B cell (primary cell): ENCODE measurements at regions not wholly inside any gene's neighbourhood (a gene's known extent, or its start where the extent isn't known, plus 50 kb on each side); places are given as distances from the start of the nearest gene placed in this dataset.
"Not testable (repeated sequence)": the region's sequence is repeated elsewhere in the genome, so short reads cannot be mapped to it uniquely, and the experiment has no call there.

Experiments used
- ATAC-seq: fragments of 200-7000 bp; cut with Tn5 transposase; one replicate; pipeline ENCODE4 v1.10.0; 2021; ENCODE audit warnings: low read depth, mild to moderate bottlenecking, moderate number of reproducible peaks, moderate library complexity
- CTCF ChIA-PET: fragments of 350-600 bp; sonication (Branson Sonifier 250); formaldehyde crosslinking; loops from one replicate; lab custom pipeline; 2021; ENCODE audit warnings: antibody characterized with exemption, inconsistent platforms; lab: Charles Lee
- POLR2A ChIA-PET: fragments of 350-600 bp; sonication (Branson Sonifier 250); formaldehyde crosslinking; loops from one replicate; lab custom pipeline; 2021; ENCODE audit warnings: antibody characterized with exemption; lab: Charles Lee
- DNase-seq: peaks from one replicate; pipeline ENCODE4 v3.0.0; 2013
- H2AFZ ChIP-seq: 2 replicates; pipeline ENCODE4 v1.6.1; 2012; ENCODE audit warnings: mild to moderate bottlenecking, low read depth, low read length; ENCODE audit not compliant: insufficient read depth, poor library complexity, severe bottlenecking
- H3K27ac ChIP-seq, 2 donors: 1 replicate in 1 of 2; 2 replicates in 1 of 2; pipeline ENCODE4 v1.5.1; 2012 to 2013; ENCODE audit warnings: low read length in 2 of 2, mild to moderate bottlenecking in 2 of 2, moderate library complexity in 1 of 2
- H3K27me3 ChIP-seq, 4 experiments: fragments of 200-600 bp in 1 of 4; sonication (generic) in 1 of 4; replicated peaks in 1 of 4; 1 replicate in 2 of 4; 2 replicates in 2 of 4; pipeline versions ENCODE4 v1.6.1 to v1.7.0; 2013 to 2016; ENCODE audit warnings: low read length in 3 of 4, mild to moderate bottlenecking in 2 of 4, mixed read lengths in 1 of 4, moderate library complexity in 1 of 4; ENCODE audit not compliant: insufficient read depth in 4 of 4, control insufficient read depth in 3 of 4; ENCODE audit errors: control extremely low read depth in 1 of 4
- H3K36me3 ChIP-seq, 2 experiments: replicated peaks in 1 of 2; 1 replicate in 1 of 2; 2 replicates in 1 of 2; pipeline versions ENCODE4 v1.6.1 to v1.7.1; 2013; ENCODE audit warnings: low read length in 1 of 2; ENCODE audit not compliant: insufficient read depth in 2 of 2, control insufficient read depth in 1 of 2; ENCODE audit errors: control extremely low read depth in 1 of 2, extremely low read depth in 1 of 2
- H3K4me1 ChIP-seq, 2 donors: fragments of 200-600 bp in 1 of 2; sonication (generic) in 1 of 2; 1 replicate in 1 of 2; 2 replicates in 1 of 2; pipeline versions ENCODE4 v1.5.1 to v1.6.1; 2013 to 2017; ENCODE audit warnings: low read length in 2 of 2; ENCODE audit not compliant: control insufficient read depth in 2 of 2, insufficient read depth in 2 of 2
- H3K4me2 ChIP-seq: replicated peaks from 2 replicates; pipeline ENCODE3; 2012; ENCODE audit warnings: mild to moderate bottlenecking, low read depth, low read length; ENCODE audit not compliant: poor library complexity, severe bottlenecking
- H3K4me3 ChIP-seq, 5 experiments: fragments of 200-600 bp in 1 of 5; sonication (generic) in 1 of 5; 1 replicate in 3 of 5; 2 replicates in 2 of 5; pipeline versions ENCODE4 v1.5.1 to v1.7.0; 2011 to 2016; ENCODE audit warnings: low read length in 4 of 5, mild to moderate bottlenecking in 4 of 5, low read depth in 2 of 5, control low read depth in 1 of 5, moderate library complexity in 1 of 5; ENCODE audit not compliant: insufficient read depth in 1 of 5; ENCODE audit errors: control extremely low read depth in 1 of 5, extremely low read depth in 1 of 5
- H3K79me2 ChIP-seq: fragments of 200-600 bp; sonication (generic); one replicate; pipeline ENCODE4 v1.6.0; 2016; ENCODE audit warnings: low read length; ENCODE audit not compliant: control insufficient read depth, insufficient read depth
- H3K9ac ChIP-seq: fragments of 200-600 bp; sonication (generic); 2 replicates; pipeline ENCODE4 v1.6.1; 2017; ENCODE audit warnings: mild to moderate bottlenecking, low read length, moderate library complexity
- H3K9me3 ChIP-seq, 3 donors: one replicate each; pipeline versions ENCODE4 v1.6.1 to v1.7.1; 2013; ENCODE audit warnings: low read length in 2 of 3; ENCODE audit not compliant: control insufficient read depth in 2 of 3, insufficient read depth in 1 of 3; ENCODE audit errors: control extremely low read depth in 1 of 3
- H4K20me1 ChIP-seq: 2 replicates; pipeline ENCODE4 v1.6.0; 2012; ENCODE audit warnings: mild to moderate bottlenecking, low read length; ENCODE audit not compliant: insufficient read depth, control insufficient read depth, poor library complexity, severe bottlenecking
- H3K27ac Mint-ChIP-seq: one replicate; pipeline ENCODE4 v1.8.0; 2021; ENCODE audit warnings: mixed read lengths
- H3K27me3 Mint-ChIP-seq: one replicate; pipeline ENCODE4 v1.8.0; 2021; ENCODE audit warnings: mixed read lengths
- H3K4me1 Mint-ChIP-seq: one replicate; pipeline ENCODE4 v1.8.0; 2021; ENCODE audit warnings: mixed read lengths
- H3K4me3 Mint-ChIP-seq: one replicate; pipeline ENCODE4 v1.8.0; 2021; ENCODE audit warnings: mixed read lengths
- H3K9me3 Mint-ChIP-seq: one replicate; pipeline ENCODE4 v1.8.0; 2022; ENCODE audit warnings: mixed read lengths; ENCODE audit not compliant: insufficient read depth
- EZH2 ChIP-seq: IDR thresholded peaks from 2 replicates; pipeline ENCODE4 v1.6.1; 2012; ENCODE audit warnings: borderline replicate concordance, low read depth, mild to moderate bottlenecking, moderate library complexity, low read length; ENCODE audit not compliant: insufficient read depth, poor library complexity, severe bottlenecking
- WGBS: methylation state at CpG from one replicate; pipeline ENCODE4 v1.1.5; 2013; ENCODE audit warnings: missing lambda C conversion rate; ENCODE audit not compliant: insufficient coverage; 5-methylcytosine and 5-hydroxymethylcytosine counted together
- intact Hi-C: fragments of 100-400 bp; cut with micrococcal nuclease; formaldehyde crosslinking; loops from one replicate; pipeline ENCODE4 v1.10.0; 2022
- TF ChIP-seq, protein P1 (sequence below): fragments of 200-600 bp; IDR thresholded peaks from one replicate; pipeline ENCODE4 v1.8.0; 2022; ENCODE audit warnings: antibody characterized with exemption, mild to moderate bottlenecking

GRCh38 chr5:36507332-36507952 is 99.0 kb upstream of the SLC1A3 start:
- ATAC-seq, result peak; percentile 51
- Histone ChIP-seq H3K9me3 (no peaks in the 10 kb centered on the region), H3K4me1 (no peaks in the 10 kb centered on the region), H3K27me3 (peaks cover 0 to 2% (median 0%) of the 10 kb centered on the region in 4 experiments), H2AFZ (no peak overlapping the region), H3K9ac (no peak overlapping the region), H3K27ac (no peak overlapping the region), H3K4me2 (no peak overlapping the region), H3K79me2 (no peaks in the 10 kb centered on the region), H3K4me3 (no peak overlapping the region), H3K36me3 (no peaks in the 10 kb centered on the region), H4K20me1 (no peaks in the 10 kb centered on the region)
- peak; percentile 69 for DNase-seq
- TF ChIP-seq EZH2, result no peak
- TF ChIP-seq, protein P1, sequence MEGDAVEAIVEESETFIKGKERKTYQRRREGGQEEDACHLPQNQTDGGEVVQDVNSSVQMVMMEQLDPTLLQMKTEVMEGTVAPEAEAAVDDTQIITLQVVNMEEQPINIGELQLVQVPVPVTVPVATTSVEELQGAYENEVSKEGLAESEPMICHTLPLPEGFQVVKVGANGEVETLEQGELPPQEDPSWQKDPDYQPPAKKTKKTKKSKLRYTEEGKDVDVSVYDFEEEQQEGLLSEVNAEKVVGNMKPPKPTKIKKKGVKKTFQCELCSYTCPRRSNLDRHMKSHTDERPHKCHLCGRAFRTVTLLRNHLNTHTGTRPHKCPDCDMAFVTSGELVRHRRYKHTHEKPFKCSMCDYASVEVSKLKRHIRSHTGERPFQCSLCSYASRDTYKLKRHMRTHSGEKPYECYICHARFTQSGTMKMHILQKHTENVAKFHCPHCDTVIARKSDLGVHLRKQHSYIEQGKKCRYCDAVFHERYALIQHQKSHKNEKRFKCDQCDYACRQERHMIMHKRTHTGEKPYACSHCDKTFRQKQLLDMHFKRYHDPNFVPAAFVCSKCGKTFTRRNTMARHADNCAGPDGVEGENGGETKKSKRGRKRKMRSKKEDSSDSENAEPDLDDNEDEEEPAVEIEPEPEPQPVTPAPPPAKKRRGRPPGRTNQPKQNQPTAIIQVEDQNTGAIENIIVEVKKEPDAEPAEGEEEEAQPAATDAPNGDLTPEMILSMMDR, result peak; percentile 87
- POLR2A ChIA-PET, result no interaction called here
- H3K27ac Mint-ChIP-seq, result no peak overlapping the region
- H3K27me3 Mint-ChIP-seq, result peaks cover 25% of the 10 kb centered on the region
- H3K4me3 Mint-ChIP-seq, result no peak overlapping the region
- intact Hi-C loops, result loop anchor here (1.0 to 5.0 kb wide), 5 partner anchors 93 to 329 kb away; no protein-coding TSS in a partner anchor
- H3K9me3 Mint-ChIP-seq, result no peaks in the 10 kb centered on the region
- CTCF ChIA-PET, result interaction anchor here (0.7 to 5.9 kb wide), 16 partner anchors 10 to 1416 kb away, joined by 3 to 37 read pairs (median 4); partner anchors contain the start of gene NADK2
- no CpG with 5 or more reads among the region's 6 CpGs for WGBS
- H3K4me1 Mint-ChIP-seq, result no peaks in the 10 kb centered on the region

DNA sequence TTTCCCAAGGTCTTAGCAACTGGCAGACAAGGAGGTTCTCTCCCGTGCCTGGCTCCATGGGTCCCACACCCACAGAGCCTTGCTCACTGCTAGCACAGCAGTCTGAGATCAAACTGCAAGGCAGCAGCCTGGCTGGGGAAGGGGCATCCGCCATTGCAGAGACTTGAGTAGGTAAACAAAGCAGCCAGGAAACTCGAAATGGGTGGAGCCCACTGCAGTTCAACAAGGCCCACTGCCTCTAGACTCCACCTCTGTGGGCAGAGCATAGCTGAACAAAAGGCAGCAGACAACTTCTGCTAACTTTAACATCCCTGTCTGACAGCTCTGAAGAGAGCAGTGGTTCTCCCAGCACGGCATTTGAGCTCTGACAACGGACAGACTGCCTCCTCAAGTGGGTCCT is 98.1 kb upstream of the SLC1A3 start:
- H4K20me1 ChIP-seq, H3K4me1 ChIP-seq, H3K27ac ChIP-seq, H3K27ac Mint-ChIP-seq, POLR2A ChIA-PET, H3K4me3 ChIP-seq, H3K4me2 ChIP-seq, H3K79me2 ChIP-seq, DNase-seq, H3K27me3 ChIP-seq, H3K4me3 Mint-ChIP-seq, H3K9me3 Mint-ChIP-seq, H3K36me3 ChIP-seq, H3K9me3 ChIP-seq, H3K4me1 Mint-ChIP-seq, H3K9ac ChIP-seq, H2AFZ ChIP-seq, ATAC-seq: not testable (repeated sequence)
- H3K27me3 Mint-ChIP-seq, result peaks cover 25% of the 10 kb centered on the region
- 75% methylated on average over 5 of the region's 5 CpGs for WGBS
- CTCF ChIA-PET, result interaction anchor here (0.7 to 5.9 kb wide), 8 partner anchors 28 to 1417 kb away, joined by 3 to 37 read pairs (median 4); partner anchors contain the start of gene NADK2
- intact Hi-C loops, result loop anchor here (5.0 kb wide), 1 partner anchor 184 kb away; no protein-coding TSS in a partner anchor

- H3K4me2 ChIP-seq, intact Hi-C loops, H3K9ac ChIP-seq, H4K20me1 ChIP-seq, CTCF ChIA-PET, H3K9me3 ChIP-seq, H3K27me3 ChIP-seq, H3K27ac Mint-ChIP-seq, H3K27ac ChIP-seq, H2AFZ ChIP-seq, H3K4me3 ChIP-seq, ATAC-seq, H3K4me3 Mint-ChIP-seq, H3K4me1 ChIP-seq, H3K79me2 ChIP-seq, POLR2A ChIA-PET, H3K9me3 Mint-ChIP-seq, H3K36me3 ChIP-seq, H3K4me1 Mint-ChIP-seq, DNase-seq: not testable (repeated sequence)
- 100% methylated on average over 1 of the region's 3 CpGs for WGBS
- H3K27me3 Mint-ChIP-seq, result peaks cover 19% of the 10 kb centered on the region
Measured at GRCh38 chr5:36513647-36514046, 92.8 kb upstream of the SLC1A3 start.
